Bone marrow (tissue), 2 donors: ENCODE measurements at regions not wholly inside any gene's neighbourhood (a gene's known extent, or its start where the extent isn't known, plus 50 kb on each side); places are given as distances from the start of the nearest gene placed in this dataset.

Experiments used
- DNase-seq, 2 donors: peaks; one replicate each; lab custom pipeline; 2025; lab: John Stamatoyannopoulos, UW

GRCh38 chr11:130737866-130738431 is 178.3 kb downstream of the SNX19 start:
- no peak for DNase-seq

GRCh38 chr11:130738611-130739010 is 177.7 kb downstream of the SNX19 start:
- DNase-seq = no peak

- DNase-seq = no peak
These were observed 175.5 kb downstream of the SNX19 start for GRCh38 chr11:130740819-130741218.

DNA sequence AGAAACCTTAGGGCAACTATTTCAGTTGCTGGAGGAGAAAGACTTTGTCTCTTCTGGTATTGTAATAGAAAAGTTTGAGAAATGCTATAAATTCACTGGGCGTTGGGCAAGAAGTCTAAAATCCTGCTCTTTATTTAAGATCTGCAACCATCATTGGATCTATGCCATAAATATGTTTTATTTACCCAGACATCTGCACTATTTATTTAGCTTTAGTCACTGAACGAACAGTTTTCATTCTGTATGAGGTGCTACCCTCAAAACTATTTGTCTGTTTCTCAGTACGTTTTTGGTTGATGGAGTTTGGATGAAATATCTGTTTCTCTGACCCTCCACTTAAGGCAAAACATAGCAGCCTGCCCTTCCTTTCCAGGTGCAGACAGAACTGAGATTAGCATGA is 171.5 kb downstream of the SNX19 start:
- DNase-seq = no peak

GRCh38 chr11:130749216-130749615 is 167.1 kb downstream of the SNX19 start:
- DNase-seq = no peak

DNA sequence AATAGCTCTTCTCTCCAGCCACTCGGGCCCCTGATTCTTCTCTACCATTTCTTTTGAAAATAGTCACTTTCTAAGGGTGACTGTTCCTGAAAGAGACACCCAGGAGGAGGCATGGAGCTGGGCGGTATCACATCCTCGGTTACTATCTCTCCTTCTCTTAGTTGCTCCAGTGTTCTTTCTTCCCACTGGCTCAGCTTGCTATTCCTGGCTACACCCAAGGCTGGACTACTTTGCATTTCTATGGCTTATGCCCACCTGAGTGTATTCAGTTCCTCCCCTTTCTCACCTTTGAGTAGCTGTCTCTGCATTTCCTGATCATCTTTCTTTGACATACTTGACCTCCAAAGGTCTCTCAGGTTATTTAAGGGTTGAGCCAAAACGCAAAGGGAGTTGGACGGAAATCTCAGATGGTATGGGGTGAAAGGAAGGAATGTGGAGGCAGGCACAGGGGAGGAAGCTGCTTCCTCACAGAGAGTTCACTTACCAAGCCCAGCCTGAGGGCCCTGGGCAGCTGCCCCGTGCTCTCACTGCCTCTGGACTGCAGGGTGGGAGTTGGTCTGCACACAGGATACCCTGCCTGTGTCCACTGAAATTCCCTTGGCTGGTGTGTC is 155.7 kb downstream of the SNX19 start:
- no peak for DNase-seq

GRCh38 chr11:130761560-130762220 is 154.6 kb downstream of the SNX19 start:
- DNase-seq = no peak

- no peak for DNase-seq
These were observed 153.6 kb downstream of the SNX19 start for GRCh38 chr11:130762638-130763037.

GRCh38 chr11:130763087-130763980 is 152.9 kb downstream of the SNX19 start:
- DNase-seq = no peak

DNA sequence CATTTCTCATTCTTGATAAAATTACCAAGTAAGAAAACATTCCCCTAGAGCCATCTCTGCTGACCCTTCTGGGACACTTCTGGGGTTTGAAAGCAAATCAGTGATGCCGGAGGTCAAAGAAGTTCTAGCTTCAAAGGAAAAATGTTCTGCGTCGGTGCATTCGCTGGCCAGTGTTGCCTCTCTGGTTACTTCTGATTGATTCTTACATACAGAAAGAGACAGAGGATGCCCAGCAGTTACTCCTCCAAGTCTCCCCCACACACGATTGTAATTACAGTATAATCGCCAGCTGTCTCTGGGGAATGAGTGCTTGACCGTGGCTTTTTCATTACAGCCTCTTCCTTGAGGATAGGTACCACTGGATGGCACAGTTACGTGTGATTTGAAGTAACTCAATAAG is 150.9 kb downstream of the SNX19 start:
- DNase-seq = no peak

DNA sequence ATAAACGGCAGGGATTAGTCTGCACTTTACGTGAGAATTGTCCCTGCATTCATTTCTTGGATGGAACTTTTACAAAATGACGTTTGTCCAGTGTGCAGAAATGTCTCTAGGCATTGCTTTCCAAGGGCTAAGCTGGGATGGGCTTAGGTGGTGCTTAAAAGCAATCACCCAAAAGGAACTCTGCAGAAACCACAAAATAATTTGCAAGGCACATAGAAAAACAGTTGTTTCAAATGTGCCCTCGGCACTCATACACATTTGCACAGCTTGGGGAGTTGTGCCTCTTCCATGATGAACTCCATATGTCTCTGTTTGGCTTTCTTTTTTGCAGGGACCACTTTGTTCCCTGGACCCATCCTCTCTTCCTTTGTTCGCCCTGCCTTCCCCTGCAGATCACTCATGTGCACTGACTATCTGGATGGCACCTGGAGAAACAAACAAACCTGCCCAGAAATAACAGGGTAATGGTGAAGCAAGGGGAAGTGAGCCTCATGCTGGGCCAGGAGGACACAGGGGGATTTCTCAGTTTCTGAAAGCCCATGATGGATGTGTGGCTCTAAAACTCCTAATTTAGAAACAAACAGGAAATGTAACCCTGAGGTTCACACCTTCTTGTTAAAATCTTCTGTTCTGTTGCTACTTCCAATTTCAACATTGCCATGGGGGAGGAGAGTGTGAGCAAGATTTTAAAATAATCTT is 150.2 kb downstream of the SNX19 start:
- no peak for DNase-seq

DNA sequence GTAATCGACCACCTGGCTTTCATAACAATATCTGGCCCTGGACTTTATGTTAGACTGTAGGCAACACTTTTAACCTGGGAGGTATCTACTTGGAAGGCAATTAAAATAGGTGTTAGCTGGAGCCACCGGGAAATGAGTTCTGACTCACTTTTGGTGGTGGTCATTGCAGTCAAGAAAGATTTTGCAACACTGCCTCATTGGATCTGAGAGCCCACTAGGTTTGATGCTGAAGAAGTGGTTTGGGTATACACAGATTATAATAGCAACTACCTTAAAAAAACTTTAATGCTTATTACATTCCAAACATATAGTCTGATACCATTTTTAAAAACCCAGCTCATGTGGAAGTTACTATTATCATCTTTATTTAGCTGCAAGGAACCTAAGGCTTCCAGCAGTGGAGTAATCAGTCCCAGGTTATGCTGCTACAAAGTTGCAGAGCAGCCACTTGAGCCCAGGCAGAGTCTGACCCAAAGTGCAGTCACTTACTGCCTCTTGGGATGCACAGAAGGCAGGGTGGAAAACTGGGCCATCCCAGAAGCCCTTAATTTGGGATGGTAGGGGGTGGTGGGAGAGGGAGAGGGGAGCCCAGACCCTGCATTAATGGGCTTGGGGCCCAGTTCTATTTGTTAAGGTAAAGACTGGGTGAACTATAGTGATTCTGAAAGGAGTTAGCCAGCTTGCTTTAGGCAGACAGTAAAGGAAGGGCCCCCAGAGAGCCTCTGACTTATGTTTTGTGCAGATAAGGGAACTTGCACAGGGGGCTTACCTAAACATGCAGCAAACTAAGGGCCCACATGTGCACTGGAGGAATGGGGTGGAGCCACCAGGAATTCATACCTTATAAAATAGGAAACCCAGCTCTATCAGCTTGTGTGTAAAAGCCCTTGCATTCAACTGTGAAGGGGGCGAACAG is 149.4 kb downstream of the SNX19 start:
- no peak for DNase-seq

DNA sequence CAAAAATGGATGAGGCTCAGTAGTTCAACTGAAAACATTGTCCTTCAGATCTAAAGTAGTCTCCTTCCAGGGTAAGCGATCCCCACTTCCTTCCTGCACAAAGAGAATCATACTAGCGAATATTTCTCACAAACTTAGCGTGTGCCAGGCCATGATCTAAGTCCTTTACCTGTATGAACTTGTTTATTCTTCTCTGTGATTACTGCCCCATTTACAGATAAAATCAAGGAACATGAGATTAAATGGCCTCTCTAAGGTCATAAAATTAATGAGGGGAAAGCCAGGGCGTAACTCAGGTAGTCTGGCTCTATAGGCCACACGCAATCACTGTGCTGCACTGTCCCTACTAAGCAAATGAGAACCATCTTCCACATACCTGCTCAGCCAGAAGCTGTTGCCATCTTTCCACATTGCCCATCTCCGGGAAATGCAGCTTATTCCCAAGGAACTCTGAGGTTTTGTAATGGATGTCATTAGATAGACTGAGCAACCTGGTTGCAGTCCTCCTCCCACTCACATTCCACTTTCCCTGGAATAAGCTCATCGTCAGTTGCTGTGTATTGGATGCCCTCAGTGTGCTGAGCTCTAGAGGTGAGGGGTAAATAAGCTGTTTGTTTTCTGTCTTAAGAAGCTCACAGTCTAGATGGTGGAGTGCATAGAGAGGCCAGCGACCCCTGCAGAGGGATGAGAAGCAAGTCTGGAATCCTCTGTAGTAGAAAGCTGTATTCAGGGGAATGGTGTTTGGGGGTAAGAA is 146.3 kb downstream of the SNX19 start:
- no peak for DNase-seq

DNA sequence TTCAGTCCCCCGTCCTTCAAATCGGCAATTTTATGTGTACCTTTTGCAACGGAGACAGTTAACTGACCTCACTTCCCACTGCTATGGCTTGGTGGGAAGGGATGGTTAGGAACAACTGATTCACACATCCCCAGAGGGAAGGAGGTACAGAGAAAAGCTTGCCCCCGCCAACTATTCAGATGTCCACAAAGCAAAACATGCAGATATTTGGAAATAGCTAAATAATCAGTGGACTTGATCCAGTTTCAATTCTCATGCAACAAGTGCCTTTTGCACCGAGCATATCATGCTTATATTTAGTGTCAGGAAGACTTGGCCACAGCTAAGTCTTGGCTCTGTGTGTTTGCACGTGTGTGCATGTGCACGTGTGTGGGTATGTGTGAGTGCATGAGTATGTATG is 144.6 kb downstream of the SNX19 start:
- DNase-seq = no peak

DNA sequence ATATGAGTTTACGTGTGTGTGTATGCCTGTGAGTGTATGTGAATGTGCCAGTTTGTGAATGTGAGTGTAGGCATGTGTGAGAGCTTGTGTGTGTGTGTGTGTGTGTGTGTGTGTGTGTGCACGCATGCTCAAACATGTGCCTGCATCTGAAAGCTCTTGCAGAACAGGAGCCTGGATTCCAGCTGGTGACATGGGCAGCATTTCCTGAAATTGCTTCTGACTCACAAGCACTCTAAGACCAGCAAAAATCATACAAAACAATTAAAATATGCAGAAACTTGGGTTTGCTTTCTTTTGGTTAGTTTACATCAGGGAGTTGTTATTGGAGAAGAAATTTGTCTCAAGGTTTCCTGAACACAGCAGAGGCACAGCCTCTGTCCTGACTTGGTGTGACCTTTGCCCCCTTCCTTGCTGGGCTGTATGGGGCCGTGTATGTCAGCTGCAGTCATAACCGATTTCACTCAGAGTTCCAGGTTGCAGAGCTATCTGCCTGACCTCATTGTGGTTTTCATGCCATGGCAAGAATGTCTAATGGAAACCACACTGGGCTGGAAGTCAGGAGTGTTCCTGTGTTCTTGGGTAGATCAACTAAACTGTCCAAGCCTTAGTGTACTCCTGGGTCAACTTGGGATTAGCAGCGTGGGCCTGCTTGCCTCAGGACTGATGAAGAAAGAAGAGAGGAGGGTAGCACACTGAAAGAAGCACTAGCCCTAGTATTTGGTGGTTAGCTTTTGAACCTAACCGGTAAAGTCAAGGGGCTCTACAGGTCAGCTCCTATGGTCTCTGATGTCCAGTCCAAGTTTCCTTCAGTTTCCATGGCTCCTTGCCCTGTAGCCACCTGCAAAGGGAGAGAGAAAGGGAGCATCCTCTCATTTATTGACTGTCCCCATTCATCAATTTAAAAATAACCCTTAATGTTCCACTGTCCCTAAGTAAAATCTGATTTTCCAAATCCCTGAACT is 143.7 kb downstream of the SNX19 start:
- DNase-seq = no peak

DNA sequence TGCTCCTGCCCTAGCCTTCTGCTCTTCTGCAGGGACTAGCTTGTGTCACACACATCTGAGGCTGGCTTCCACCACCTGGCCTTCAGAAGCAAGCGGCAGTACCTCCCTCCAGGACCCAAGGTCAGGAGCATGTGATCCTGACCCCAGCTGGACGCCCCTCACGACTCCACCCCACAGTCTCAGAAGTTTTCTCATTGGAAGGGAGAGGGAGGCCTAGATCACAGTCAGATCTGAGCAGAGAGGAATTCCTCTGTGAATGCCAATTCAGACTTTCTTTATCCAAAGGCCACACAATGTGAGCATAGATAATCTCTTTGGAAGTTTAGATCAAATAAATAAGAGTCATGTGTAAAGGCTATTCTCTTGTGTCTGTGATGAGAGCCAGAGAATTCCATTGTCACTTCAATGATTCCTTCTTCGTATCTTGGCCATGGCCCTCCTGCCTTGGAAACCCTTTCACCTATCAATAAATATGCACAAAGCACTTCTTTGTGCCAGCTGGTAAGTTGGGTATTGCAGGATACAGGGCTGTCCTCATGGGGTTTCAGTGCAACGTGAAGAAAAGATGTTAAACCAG is 142.9 kb downstream of the SNX19 start:
- no peak for DNase-seq

GRCh38 chr11:130774703-130775102 is 141.6 kb downstream of the SNX19 start:
- DNase-seq = no peak

DNA sequence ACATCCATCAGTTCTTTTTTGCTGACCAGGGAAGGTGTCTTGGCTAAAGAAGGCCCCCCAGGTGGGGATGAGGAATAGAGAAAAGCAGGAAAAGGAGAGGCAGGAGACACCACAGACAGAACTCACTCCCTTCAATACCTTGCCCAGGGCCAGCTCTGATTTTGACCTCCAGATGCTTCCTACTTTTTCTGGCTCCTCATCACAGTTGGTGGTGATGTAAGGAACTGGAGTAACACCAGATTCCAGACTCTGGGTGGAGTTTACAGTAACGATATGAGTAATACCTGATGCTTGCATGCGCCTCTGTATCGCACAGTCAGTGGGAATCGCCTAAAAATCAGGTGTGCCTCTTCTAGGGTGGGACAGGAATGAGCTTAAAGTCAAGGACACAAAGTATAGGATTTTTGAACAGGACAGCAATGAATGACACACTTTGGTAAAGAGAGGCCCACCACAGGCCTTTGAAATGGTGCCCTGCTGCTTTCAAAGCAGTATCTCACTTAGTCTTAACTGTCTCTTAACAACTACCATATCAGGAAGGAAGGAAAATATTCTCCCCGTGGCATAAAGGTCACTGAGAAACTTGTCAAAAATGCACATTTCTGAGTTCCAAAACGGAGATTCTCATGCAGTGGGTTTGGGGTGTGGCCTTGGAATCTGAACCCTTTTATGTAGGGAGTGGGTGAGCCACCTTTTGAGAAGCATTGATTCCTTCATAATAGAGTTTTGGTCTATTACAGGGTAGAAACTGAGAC is 140.8 kb downstream of the SNX19 start:
- no peak for DNase-seq
